GM23248 (cell line): ENCODE measurements at regions not wholly inside any gene's neighbourhood (a gene's known extent, or its start where the extent isn't known, plus 50 kb on each side); places are given as distances from the start of the nearest gene placed in this dataset.

Experiments used
- DNase-seq: peaks from one replicate; pipeline ENCODE4 v3.0.0-alpha.2; 2015
- H2AFZ ChIP-seq: fragments of 200-600 bp; sonication (generic); 2 replicates; pipeline ENCODE4 v1.6.1; 2016; ENCODE audit warnings: antibody characterized with exemption
- H3F3A ChIP-seq: fragments of 200-600 bp; sonication (generic); 2 replicates; pipeline ENCODE4 v1.6.1; 2016; ENCODE audit warnings: mild to moderate bottlenecking, antibody characterized with exemption, mixed run types; ENCODE audit not compliant: insufficient read depth
- H3K27ac ChIP-seq: fragments of 200-600 bp; sonication (generic); 2 replicates; pipeline ENCODE4 v1.5.1; 2016; ENCODE audit warnings: mild to moderate bottlenecking
- H3K27me3 ChIP-seq: fragments of 200-600 bp; sonication (generic); replicated peaks from 2 replicates; pipeline ENCODE4 v1.6.1; 2016; ENCODE audit warnings: mild to moderate bottlenecking; ENCODE audit not compliant: insufficient read depth
- H3K36me3 ChIP-seq: fragments of 200-600 bp; sonication (generic); 2 replicates; pipeline ENCODE4 v1.6.1; 2016; ENCODE audit warnings: low read depth, mild to moderate bottlenecking
- H3K4me1 ChIP-seq: fragments of 200-600 bp; sonication (generic); 2 replicates; pipeline ENCODE4 v1.6.1; 2016; ENCODE audit warnings: mild to moderate bottlenecking; ENCODE audit not compliant: insufficient read depth
- H3K4me2 ChIP-seq: fragments of 200-600 bp; sonication (generic); one replicate; pipeline ENCODE4 v1.6.1; 2016; ENCODE audit warnings: mild to moderate bottlenecking; ENCODE audit not compliant: unreplicated experiment
- H3K4me3 ChIP-seq: fragments of 200-600 bp; sonication (generic); 2 replicates; pipeline ENCODE4 v1.5.1; 2016; ENCODE audit warnings: mild to moderate bottlenecking
- H3K79me2 ChIP-seq: fragments of 200-600 bp; sonication (generic); 2 replicates; pipeline ENCODE4 v1.6.1; 2016; ENCODE audit warnings: mild to moderate bottlenecking; ENCODE audit not compliant: insufficient read depth
- H3K9ac ChIP-seq: fragments of 200-600 bp; sonication (generic); 2 replicates; pipeline ENCODE4 v1.6.1; 2016; ENCODE audit warnings: mild to moderate bottlenecking
- H3K9me2 ChIP-seq: fragments of 200-600 bp; sonication (generic); 2 replicates; pipeline ENCODE4 v1.6.1; 2016; ENCODE audit warnings: mixed run types, mild to moderate bottlenecking, moderate library complexity; ENCODE audit not compliant: insufficient read depth
- H3K9me3 ChIP-seq: fragments of 200-600 bp; sonication (generic); one replicate; pipeline ENCODE4 v1.6.1; 2017; ENCODE audit warnings: low read depth
- H4K20me1 ChIP-seq: fragments of 200-600 bp; sonication (generic); 2 replicates; pipeline ENCODE4 v1.6.0; 2016; ENCODE audit not compliant: insufficient read depth
- EZH2 ChIP-seq: fragments of 200-600 bp; sonication (generic); IDR thresholded peaks from 2 replicates; pipeline ENCODE4 v1.6.1; 2018; ENCODE audit warnings: antibody characterized with exemption, mild to moderate bottlenecking; ENCODE audit not compliant: insufficient read depth, poor library complexity, severe bottlenecking
- EZH2phosphoT487 ChIP-seq: fragments of 200-600 bp; sonication (generic); IDR thresholded peaks from 2 replicates; pipeline ENCODE4 v1.6.1; 2018; ENCODE audit warnings: antibody characterized with exemption, moderate library complexity, mild to moderate bottlenecking, low read depth; ENCODE audit not compliant: insufficient read depth
- WGBS, 2 experiments: methylation state at CpG; one replicate each; pipeline ENCODE4 v1.1.6; 2015 to 2017; ENCODE audit warnings: low lambda C conversion rate in 2 of 2, low coverage in 1 of 2; ENCODE audit errors: missing lambda C conversion rate in 2 of 2; 5-methylcytosine and 5-hydroxymethylcytosine counted together
- in situ Hi-C: fragments of 300-500 bp; cut with MboI; formaldehyde crosslinking; loops from 2 replicates; pipeline ENCODE4 v1.15.0; 2020

DNA sequence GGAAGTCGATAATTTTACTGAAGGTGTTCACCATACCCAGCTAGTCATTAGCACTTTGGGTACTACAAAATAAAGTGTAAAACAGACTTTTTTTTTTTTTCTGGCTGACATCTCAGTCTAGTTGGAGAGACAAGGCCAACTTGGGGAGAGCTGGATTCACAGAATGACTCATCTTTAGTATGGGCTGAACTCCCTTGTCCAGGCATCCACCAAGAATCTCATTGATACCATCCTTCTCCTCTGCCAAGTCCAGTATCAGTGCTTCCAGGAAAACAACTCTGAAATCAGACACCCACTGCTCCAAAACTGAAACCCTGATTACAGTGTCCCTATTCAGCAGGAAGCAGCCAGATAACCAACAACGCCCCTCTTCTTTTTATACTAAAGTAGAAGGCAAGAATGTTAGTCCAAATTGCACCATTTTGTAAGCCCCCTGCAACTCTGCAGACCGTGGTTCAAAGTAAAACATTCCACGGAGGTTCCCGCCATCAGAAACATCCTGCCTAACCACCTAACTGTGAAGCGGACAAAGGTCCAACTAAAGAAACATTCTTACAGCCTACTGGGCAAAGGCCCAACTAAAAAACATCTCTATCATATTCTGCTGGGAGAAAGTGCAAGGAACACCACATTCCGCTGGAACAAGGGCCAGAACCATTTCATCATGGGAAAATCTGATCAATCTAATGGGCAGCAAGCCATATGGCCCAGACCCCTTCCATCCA, 728.2 kb downstream of the BRINP1 start:
- Histone ChIP-seq H3K27me3 (no peaks in the 10 kb centered on the region), H3K4me3 (no peak overlapping the region), H2AFZ (no peak overlapping the region), H3K36me3 (no peaks in the 10 kb centered on the region), H3F3A (no peaks in the 10 kb centered on the region), H3K9ac (no peak overlapping the region), H3K4me2 (no peak overlapping the region), H3K27ac (no peak overlapping the region), H3K9me3 (peaks cover 3% of the 10 kb centered on the region), H4K20me1 (no peaks in the 10 kb centered on the region), H3K4me1 (peaks cover 9% of the 10 kb centered on the region; the same call in 1 of the 2 replicates), H3K79me2 (no peaks in the 10 kb centered on the region), H3K9me2 (no peaks in the 10 kb centered on the region)
- no peak for TF ChIP-seq EZH2
- in situ Hi-C loops, result no loop called here
- DNase-seq, result peak; percentile 39
- 33 to 41% methylated on average over 7 of the region's 7 CpGs for WGBS, 2 experiments

DNA sequence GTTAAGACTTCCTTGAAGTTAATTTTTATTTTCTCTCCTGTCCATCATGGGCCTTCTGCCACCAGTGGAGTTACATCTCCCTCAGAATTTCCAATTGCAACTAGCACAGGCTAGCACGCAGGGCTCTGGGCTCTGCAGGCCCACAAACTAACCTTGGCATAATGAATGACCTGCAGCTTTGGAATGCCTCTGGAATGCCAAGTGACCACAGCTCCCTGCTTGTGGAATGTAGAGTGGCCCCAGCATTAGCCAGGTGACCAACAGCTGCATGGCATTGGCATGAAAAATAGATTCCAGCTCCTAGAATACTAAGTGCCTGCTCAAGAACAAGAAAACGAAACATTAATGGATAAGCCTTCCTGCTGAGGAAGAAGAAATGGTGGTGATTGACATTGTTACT, 726.1 kb downstream of the BRINP1 start:
- no peak overlapping the region for H3K9ac ChIP-seq
- TF ChIP-seq EZH2, result no peak
- TF ChIP-seq EZH2phosphoT487, result no peak
- WGBS, 2 experiments, result 5 to 8% methylated on average over 2 of the region's 2 CpGs
- peak overlapping the region; percentile 20 for H3K4me2 ChIP-seq
- H3K79me2 ChIP-seq, result no peaks in the 10 kb centered on the region
- DNase-seq, result peak; percentile 47
- no peaks in the 10 kb centered on the region for H3K27me3 ChIP-seq
- no peaks in the 10 kb centered on the region for H3K9me2 ChIP-seq
- peaks cover 4% of the 10 kb centered on the region for H3K9me3 ChIP-seq
- no peaks in the 10 kb centered on the region for H3K36me3 ChIP-seq
- peaks cover 9% of the 10 kb centered on the region; the same call in 1 of the 2 replicates for H3K4me1 ChIP-seq
- H2AFZ ChIP-seq, result no peak overlapping the region
- in situ Hi-C loops, result no loop called here
- no peak overlapping the region for H3K4me3 ChIP-seq
- no peaks in the 10 kb centered on the region for H3F3A ChIP-seq
- H4K20me1 ChIP-seq, result no peaks in the 10 kb centered on the region
- no peak overlapping the region for H3K27ac ChIP-seq

DNA sequence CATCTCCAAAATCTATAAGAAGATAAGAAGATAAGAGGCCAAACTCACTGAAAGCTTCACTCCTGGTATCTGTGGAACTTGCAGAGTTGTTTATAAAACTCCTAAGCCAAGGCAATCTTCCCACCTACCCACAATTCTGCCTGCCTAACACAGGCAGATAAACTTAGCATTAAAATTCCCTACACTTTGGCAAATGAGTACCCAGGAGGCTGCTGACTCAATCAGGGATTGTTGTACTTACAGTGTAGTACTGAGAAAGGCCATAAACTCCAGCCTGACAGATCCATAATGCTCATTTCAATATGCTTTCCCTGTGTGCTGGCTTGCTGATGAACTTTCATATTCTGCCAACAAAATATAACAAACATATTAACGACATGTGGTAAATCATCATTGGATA, 725.2 kb downstream of the BRINP1 start:
- WGBS, 2 experiments, result 57 to 58% methylated on average over 1 of the region's 1 CpG
- Histone ChIP-seq H2AFZ (no peak overlapping the region), H3K4me2 (no peak overlapping the region), H3K36me3 (no peaks in the 10 kb centered on the region), H3K9me2 (no peaks in the 10 kb centered on the region), H3K27me3 (no peaks in the 10 kb centered on the region), H3K4me3 (no peak overlapping the region), H4K20me1 (no peaks in the 10 kb centered on the region), H3K9ac (no peak overlapping the region), H3K79me2 (no peaks in the 10 kb centered on the region), H3K4me1 (peaks cover 9% of the 10 kb centered on the region; the same call in 1 of the 2 replicates), H3K27ac (no peak overlapping the region), H3K9me3 (peaks cover 4% of the 10 kb centered on the region), H3F3A (no peaks in the 10 kb centered on the region)
- no peak for DNase-seq
- no peak for TF ChIP-seq EZH2
- TF ChIP-seq EZH2phosphoT487, result no peak
- in situ Hi-C loops, result no loop called here

DNA sequence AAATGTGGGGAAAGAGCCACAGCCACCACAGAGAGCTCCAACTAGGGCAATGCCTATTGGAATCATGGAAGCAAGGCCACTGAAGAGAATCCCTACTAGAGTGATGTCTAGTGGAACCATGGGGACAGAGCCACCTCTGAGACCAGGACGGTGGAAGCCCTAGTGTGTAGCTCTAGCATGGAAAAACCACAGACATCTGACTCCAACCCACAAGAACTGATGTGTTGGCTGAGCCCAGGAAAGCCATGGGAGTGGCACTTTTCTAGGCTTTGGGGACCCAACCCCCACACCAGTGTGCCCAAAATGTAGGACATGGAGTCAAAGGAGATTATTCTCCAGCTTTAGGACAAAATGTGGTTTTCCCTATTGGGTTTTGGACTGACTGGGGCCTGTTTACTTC, 721.9 kb downstream of the BRINP1 start:
- no peak for DNase-seq
- H2AFZ ChIP-seq, result no peak overlapping the region
- H3K27me3 ChIP-seq, result no peaks in the 10 kb centered on the region
- H4K20me1 ChIP-seq, result no peaks in the 10 kb centered on the region
- no peaks in the 10 kb centered on the region for H3F3A ChIP-seq
- no peak overlapping the region for H3K4me3 ChIP-seq
- 0% methylated on average over 1 of the region's 1 CpG for WGBS, 2 experiments
- no peak overlapping the region for H3K9ac ChIP-seq
- TF ChIP-seq EZH2phosphoT487 (no peak), EZH2 (no peak)
- no peaks in the 10 kb centered on the region for H3K79me2 ChIP-seq
- in situ Hi-C loops, result no loop called here
- H3K4me2 ChIP-seq, result no peak overlapping the region
- no peak overlapping the region for H3K27ac ChIP-seq
- peaks cover 4% of the 10 kb centered on the region for H3K9me3 ChIP-seq
- H3K36me3 ChIP-seq, result no peaks in the 10 kb centered on the region
- no peaks in the 10 kb centered on the region for H3K9me2 ChIP-seq
- peaks cover 9% of the 10 kb centered on the region; the same call in 1 of the 2 replicates for H3K4me1 ChIP-seq

DNA sequence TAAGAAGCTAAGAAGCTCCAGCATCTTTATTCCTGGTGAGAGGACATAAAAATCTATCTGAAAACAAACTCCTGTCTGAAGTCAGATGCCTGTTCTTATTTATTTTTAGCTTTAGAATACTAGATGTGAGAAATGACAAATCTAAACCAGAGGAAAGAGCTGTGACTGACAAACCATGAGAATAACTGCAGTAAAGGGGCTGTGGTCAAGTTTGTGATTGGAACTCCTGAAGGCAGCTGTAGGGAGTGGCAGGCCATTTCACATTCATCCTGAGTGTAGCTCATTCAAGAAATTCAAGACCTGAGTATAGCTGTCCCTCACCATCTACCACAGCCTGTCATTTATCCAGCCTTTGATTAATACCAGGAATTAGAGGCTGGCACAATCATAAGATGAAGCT, 718.8 kb downstream of the BRINP1 start:
- TF ChIP-seq EZH2phosphoT487 (no peak), EZH2 (no peak)
- DNase-seq, result no peak
- Histone ChIP-seq H3K9me2 (no peaks in the 10 kb centered on the region), H3K27ac (no peak overlapping the region), H4K20me1 (no peaks in the 10 kb centered on the region), H3K4me2 (no peak overlapping the region), H3K9ac (no peak overlapping the region), H3K4me1 (no peaks in the 10 kb centered on the region), H3F3A (no peaks in the 10 kb centered on the region), H3K9me3 (peaks cover 4% of the 10 kb centered on the region), H3K36me3 (no peaks in the 10 kb centered on the region), H2AFZ (no peak overlapping the region), H3K79me2 (no peaks in the 10 kb centered on the region), H3K4me3 (no peak overlapping the region), H3K27me3 (no peaks in the 10 kb centered on the region)
- in situ Hi-C loops, result no loop called here
